Activated naive CD8-positive, alpha-beta T cell treated with anti-CD3 and anti-CD28 coated beads for 36 hours (primary cell): ENCODE measurements at regions not wholly inside any gene's neighbourhood (a gene's known extent, or its start where the extent isn't known, plus 50 kb on each side); places are given as distances from the start of the nearest gene placed in this dataset.
A peak's percentile ranks its signal among the peaks of the same experiment; 100 is the strongest.
"Not testable (repeated sequence)": the region's sequence is repeated elsewhere in the genome, so short reads cannot be mapped to it uniquely, and the experiment has no call there.

Experiments used
- DNase-seq: peaks from one replicate; pipeline ENCODE4 v3.0.0; 2021
- H3K27ac Mint-ChIP-seq: one replicate; pipeline ENCODE4 v1.8.0; 2022; ENCODE audit warnings: mild to moderate bottlenecking, moderate library complexity, mixed read lengths
- H3K27me3 Mint-ChIP-seq: one replicate; pipeline ENCODE4 v1.8.0; 2022; ENCODE audit warnings: mild to moderate bottlenecking, mixed read lengths
- H3K36me3 Mint-ChIP-seq: one replicate; pipeline ENCODE4 v1.8.0; 2021; ENCODE audit warnings: mild to moderate bottlenecking, mixed read lengths
- H3K4me1 Mint-ChIP-seq: one replicate; pipeline ENCODE4 v1.8.0; 2021; ENCODE audit warnings: mixed read lengths
- H3K4me3 Mint-ChIP-seq: one replicate; pipeline ENCODE4 v1.8.0; 2022; ENCODE audit warnings: mild to moderate bottlenecking, moderate library complexity, mixed read lengths
- H3K9me3 Mint-ChIP-seq: one replicate; pipeline ENCODE4 v1.8.0; 2022; ENCODE audit warnings: mixed read lengths

- DNase-seq: no peak
- no peaks in the 10 kb centered on the region for H3K4me1 Mint-ChIP-seq
- H3K27ac Mint-ChIP-seq: no peak overlapping the region
- H3K4me3 Mint-ChIP-seq: no peak overlapping the region
- no peaks in the 10 kb centered on the region for H3K9me3 Mint-ChIP-seq
- H3K36me3 Mint-ChIP-seq: no peaks in the 10 kb centered on the region
- H3K27me3 Mint-ChIP-seq: no peaks in the 10 kb centered on the region
Observed at GRCh38 chr4:114116861-114117260, 137.4 kb upstream of the ARSJ start.

GRCh38 chr4:114121221-114121620 is 141.8 kb upstream of the ARSJ start:
- no peaks in the 10 kb centered on the region for H3K4me1 Mint-ChIP-seq
- H3K27me3 Mint-ChIP-seq: no peaks in the 10 kb centered on the region
- DNase-seq: no peak
- no peak overlapping the region for H3K4me3 Mint-ChIP-seq
- H3K9me3 Mint-ChIP-seq: peaks cover 2% of the 10 kb centered on the region
- no peaks in the 10 kb centered on the region for H3K36me3 Mint-ChIP-seq
- no peak overlapping the region for H3K27ac Mint-ChIP-seq

GRCh38 chr4:114132199-114132598 is 152.8 kb upstream of the ARSJ start:
- DNase-seq: no peak
- Mint-ChIP-seq H3K36me3 (no peaks in the 10 kb centered on the region), H3K27ac (no peak overlapping the region), H3K4me1 (no peaks in the 10 kb centered on the region), H3K9me3 (no peaks in the 10 kb centered on the region), H3K4me3 (no peak overlapping the region), H3K27me3 (no peaks in the 10 kb centered on the region)

GRCh38 chr4:114132830-114133229 is 153.4 kb upstream of the ARSJ start:
- Mint-ChIP-seq H3K27me3 (no peaks in the 10 kb centered on the region), H3K4me3 (no peak overlapping the region), H3K27ac (no peak overlapping the region), H3K4me1 (no peaks in the 10 kb centered on the region), H3K9me3 (no peaks in the 10 kb centered on the region), H3K36me3 (no peaks in the 10 kb centered on the region)
- DNase-seq: no peak

GRCh38 chr4:114136069-114136468 is 156.6 kb upstream of the ARSJ start:
- Mint-ChIP-seq H3K27me3 (no peaks in the 10 kb centered on the region), H3K4me3 (no peak overlapping the region), H3K27ac (no peak overlapping the region), H3K36me3 (no peaks in the 10 kb centered on the region), H3K4me1 (no peaks in the 10 kb centered on the region), H3K9me3 (no peaks in the 10 kb centered on the region)
- DNase-seq: no peak

GRCh38 chr4:114137984-114138383 is 158.5 kb upstream of the ARSJ start:
- H3K36me3 Mint-ChIP-seq: no peaks in the 10 kb centered on the region
- H3K4me1 Mint-ChIP-seq: no peaks in the 10 kb centered on the region
- H3K27ac Mint-ChIP-seq: no peak overlapping the region
- H3K9me3 Mint-ChIP-seq: no peaks in the 10 kb centered on the region
- no peak overlapping the region for H3K4me3 Mint-ChIP-seq
- no peaks in the 10 kb centered on the region for H3K27me3 Mint-ChIP-seq
- DNase-seq: no peak

GRCh38 chr4:114146947-114147618 is 167.6 kb upstream of the ARSJ start:
- Mint-ChIP-seq H3K9me3 (no peaks in the 10 kb centered on the region), H3K27ac (peak overlapping the region; percentile 71), H3K4me3 (peak overlapping the region; percentile 74), H3K27me3 (peaks cover 4% of the 10 kb centered on the region), H3K36me3 (peaks cover 4% of the 10 kb centered on the region), H3K4me1 (peaks cover 10% of the 10 kb centered on the region)
- no peak for DNase-seq

- H3K4me1 Mint-ChIP-seq, H3K36me3 Mint-ChIP-seq, H3K9me3 Mint-ChIP-seq, H3K27me3 Mint-ChIP-seq: not testable (repeated sequence)
- DNase-seq: peak; percentile 10
- Mint-ChIP-seq H3K27ac (peak overlapping the region; percentile 71), H3K4me3 (peak overlapping the region; percentile 74)
Observed at GRCh38 chr4:114147619-114148208, 168.3 kb upstream of the ARSJ start.

- not testable (repeated sequence) for H3K27ac Mint-ChIP-seq, DNase-seq, H3K4me1 Mint-ChIP-seq, H3K27me3 Mint-ChIP-seq, H3K36me3 Mint-ChIP-seq, H3K4me3 Mint-ChIP-seq, H3K9me3 Mint-ChIP-seq
Observed at GRCh38 chr4:114148372-114149070, 169.1 kb upstream of the ARSJ start.

GRCh38 chr4:114156371-114156770 is 176.9 kb upstream of the ARSJ start:
- Mint-ChIP-seq H3K4me1 (no peaks in the 10 kb centered on the region), H3K4me3 (no peak overlapping the region), H3K27me3 (no peaks in the 10 kb centered on the region), H3K36me3 (no peaks in the 10 kb centered on the region), H3K9me3 (no peaks in the 10 kb centered on the region), H3K27ac (no peak overlapping the region)
- DNase-seq: no peak

GRCh38 chr4:114161809-114162208 is 182.4 kb upstream of the ARSJ start:
- peaks cover 3% of the 10 kb centered on the region for H3K9me3 Mint-ChIP-seq
- H3K27ac Mint-ChIP-seq: no peak overlapping the region
- no peak for DNase-seq
- no peak overlapping the region for H3K4me3 Mint-ChIP-seq
- H3K27me3 Mint-ChIP-seq: peaks cover 3% of the 10 kb centered on the region
- H3K4me1 Mint-ChIP-seq: no peaks in the 10 kb centered on the region
- H3K36me3 Mint-ChIP-seq: no peaks in the 10 kb centered on the region

- no peaks in the 10 kb centered on the region for H3K36me3 Mint-ChIP-seq
- peaks cover 3% of the 10 kb centered on the region for H3K9me3 Mint-ChIP-seq
- no peak overlapping the region for H3K27ac Mint-ChIP-seq
- no peak overlapping the region for H3K4me3 Mint-ChIP-seq
- no peak for DNase-seq
- H3K4me1 Mint-ChIP-seq: no peaks in the 10 kb centered on the region
- H3K27me3 Mint-ChIP-seq: peaks cover 3% of the 10 kb centered on the region
Observed at GRCh38 chr4:114163051-114163450, 183.6 kb upstream of the ARSJ start.

GRCh38 chr4:114173968-114174367 is 194.5 kb upstream of the ARSJ start:
- Mint-ChIP-seq H3K27me3 (peaks cover 9% of the 10 kb centered on the region), H3K27ac (no peak overlapping the region), H3K4me3 (no peak overlapping the region), H3K4me1 (no peaks in the 10 kb centered on the region), H3K9me3 (no peaks in the 10 kb centered on the region), H3K36me3 (peaks cover 1% of the 10 kb centered on the region)
- DNase-seq: no peak

GRCh38 chr4:114177628-114178027 is 198.2 kb upstream of the ARSJ start:
- Mint-ChIP-seq H3K4me3 (no peak overlapping the region), H3K27ac (no peak overlapping the region), H3K36me3 (no peaks in the 10 kb centered on the region), H3K27me3 (peaks cover 5% of the 10 kb centered on the region), H3K4me1 (peaks cover 2% of the 10 kb centered on the region), H3K9me3 (peaks cover 5% of the 10 kb centered on the region)
- DNase-seq: no peak

- Mint-ChIP-seq H3K9me3 (peaks cover 6% of the 10 kb centered on the region), H3K27me3 (peaks cover 2% of the 10 kb centered on the region), H3K36me3 (no peaks in the 10 kb centered on the region), H3K4me1 (peaks cover 2% of the 10 kb centered on the region), H3K4me3 (no peak overlapping the region), H3K27ac (no peak overlapping the region)
- no peak for DNase-seq
Observed at GRCh38 chr4:114178392-114178791, 198.9 kb upstream of the ARSJ start.

- peaks cover 8% of the 10 kb centered on the region for H3K9me3 Mint-ChIP-seq
- H3K27me3 Mint-ChIP-seq: no peaks in the 10 kb centered on the region
- H3K4me3 Mint-ChIP-seq: no peak overlapping the region
- peaks cover 2% of the 10 kb centered on the region for H3K4me1 Mint-ChIP-seq
- H3K27ac Mint-ChIP-seq: no peak overlapping the region
- DNase-seq: peak; percentile 28
- H3K36me3 Mint-ChIP-seq: no peaks in the 10 kb centered on the region
Observed at GRCh38 chr4:114180481-114180880, 201.0 kb upstream of the ARSJ start.
